Naive thymus-derived CD4-positive, alpha-beta T cell (primary cell): ENCODE measurements at regions not wholly inside any gene's neighbourhood (a gene's known extent, or its start where the extent isn't known, plus 50 kb on each side); places are given as distances from the start of the nearest gene placed in this dataset.

Source experiments
- ATAC-seq: fragments of 150-1000 bp; cut with Tn5 transposase; 2 replicates; pipeline ENCODE4 v1.10.0; 2021; ENCODE audit warnings: mild to moderate bottlenecking, moderate library complexity
- CTCF ChIA-PET: fragments of 350-600 bp; sonication (Branson Sonifier 250); formaldehyde crosslinking; loops from one replicate; lab custom pipeline; 2021; ENCODE audit warnings: antibody characterized with exemption; lab: Charles Lee
- POLR2A ChIA-PET: fragments of 350-600 bp; sonication (Branson Sonifier 250); formaldehyde crosslinking; loops from one replicate; lab custom pipeline; 2021; ENCODE audit warnings: antibody characterized with exemption, inconsistent platforms; lab: Charles Lee
- DNase-seq, 9 donors: peaks; one replicate each; pipeline versions ENCODE4 v3.0.0 to v3.0.0-alpha.2; 2020 to 2022; ENCODE audit warnings: mixed read lengths in 1 of 9
- H3K27ac ChIP-seq: one replicate; pipeline ENCODE4 v1.7.0; 2013; ENCODE audit warnings: mild to moderate bottlenecking, low read depth, low read length, moderate library complexity
- H3K27me3 ChIP-seq, 2 donors: one replicate each; pipeline ENCODE4 v1.7.0; 2013; ENCODE audit warnings: low read length in 2 of 2, mild to moderate bottlenecking in 2 of 2, moderate library complexity in 2 of 2; ENCODE audit not compliant: control insufficient read depth in 2 of 2, insufficient read depth in 2 of 2
- H3K36me3 ChIP-seq, 3 experiments: 1 replicate in 2 of 3; 2 replicates in 1 of 3; pipeline ENCODE4 v1.7.0; 2013; ENCODE audit warnings: low read length in 3 of 3, mild to moderate bottlenecking in 3 of 3, moderate library complexity in 1 of 3; ENCODE audit not compliant: insufficient read depth in 3 of 3, control insufficient read depth in 2 of 3
- H3K4me1 ChIP-seq, 2 donors: one replicate each; pipeline ENCODE4 v1.7.0; 2013; ENCODE audit warnings: low read length in 2 of 2, mild to moderate bottlenecking in 2 of 2, moderate library complexity in 1 of 2; ENCODE audit not compliant: control insufficient read depth in 2 of 2, insufficient read depth in 2 of 2
- H3K4me3 ChIP-seq: 2 replicates; pipeline ENCODE4 v1.7.0; 2013; ENCODE audit warnings: mild to moderate bottlenecking, low read length
- H3K9me3 ChIP-seq, 3 experiments: 1 replicate in 2 of 3; 2 replicates in 1 of 3; pipeline ENCODE4 v1.7.0; 2013; ENCODE audit warnings: low read length in 3 of 3; ENCODE audit not compliant: control insufficient read depth in 2 of 3
- H3K27ac Mint-ChIP-seq, 9 donors: one replicate each; pipeline ENCODE4 v1.8.0; 2020 to 2022; ENCODE audit warnings: mixed read lengths in 9 of 9, mild to moderate bottlenecking in 8 of 9, moderate library complexity in 5 of 9, inconsistent platforms in 2 of 9
- H3K27me3 Mint-ChIP-seq, 5 donors: one replicate each; pipeline ENCODE4 v1.8.0; 2021 to 2022; ENCODE audit warnings: mixed read lengths in 5 of 5, mild to moderate bottlenecking in 1 of 5
- H3K36me3 Mint-ChIP-seq, 5 donors: one replicate each; pipeline ENCODE4 v1.8.0; 2020 to 2022; ENCODE audit warnings: mixed read lengths in 5 of 5, mild to moderate bottlenecking in 3 of 5, inconsistent platforms in 1 of 5
- H3K4me1 Mint-ChIP-seq, 7 donors: one replicate each; pipeline ENCODE4 v1.8.0; 2020 to 2022; ENCODE audit warnings: mixed read lengths in 7 of 7, mild to moderate bottlenecking in 3 of 7, inconsistent platforms in 1 of 7
- H3K4me3 Mint-ChIP-seq, 10 donors: one replicate each; pipeline ENCODE4 v1.8.0; 2020 to 2022; ENCODE audit warnings: mild to moderate bottlenecking in 10 of 10, mixed read lengths in 10 of 10, moderate library complexity in 6 of 10, inconsistent platforms in 2 of 10
- H3K9me3 Mint-ChIP-seq, 11 donors: one replicate each; pipeline ENCODE4 v1.8.0; 2020 to 2022; ENCODE audit warnings: mixed read lengths in 11 of 11, mild to moderate bottlenecking in 4 of 11, inconsistent platforms in 1 of 11, moderate library complexity in 1 of 11
- intact Hi-C, 2 donors: fragments of 100-400 bp; cut with micrococcal nuclease; formaldehyde crosslinking; loops; one replicate each; pipeline ENCODE4 v1.15.1; 2023

DNA sequence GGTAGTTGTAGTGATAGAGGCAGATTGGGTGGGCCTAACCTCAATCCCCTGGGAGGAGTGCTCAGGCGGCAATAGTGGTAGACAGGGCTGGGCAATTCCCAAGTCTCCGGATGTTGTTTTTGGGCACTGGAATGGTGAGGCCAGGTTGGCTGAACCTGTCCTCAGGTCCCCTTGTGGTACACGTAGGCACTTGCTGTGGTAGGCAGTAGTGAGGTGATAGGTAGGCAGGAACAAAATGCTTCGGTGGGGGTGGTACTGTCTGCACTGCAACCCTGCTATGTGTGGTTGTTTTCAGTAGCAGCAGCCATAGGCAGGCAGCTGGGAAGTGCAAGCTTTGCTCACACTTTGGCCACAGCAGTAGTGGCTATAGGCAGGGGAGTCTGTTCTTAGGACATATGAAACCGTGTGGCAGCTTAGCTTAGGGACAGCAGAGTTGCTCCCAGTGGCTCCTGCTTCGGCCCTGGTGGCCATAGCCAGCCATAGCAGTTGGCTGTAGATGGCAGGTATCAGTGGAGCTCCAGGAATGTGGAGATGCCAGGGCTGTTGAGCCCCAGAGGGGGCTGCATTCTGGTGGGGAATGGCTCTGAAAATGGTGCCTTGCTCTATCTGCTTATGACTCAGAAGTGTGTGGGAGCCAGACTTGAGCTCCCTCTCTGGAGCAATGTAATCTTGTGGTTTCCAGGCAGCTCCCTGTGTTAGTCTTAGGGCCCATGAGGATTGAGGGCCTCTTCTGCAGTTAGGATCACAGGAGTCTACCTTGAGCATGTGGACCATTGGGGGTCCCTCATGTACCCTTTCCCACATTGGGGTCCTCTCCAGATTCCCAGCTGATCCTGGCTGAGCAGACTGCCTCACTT is 241.8 kb upstream of the BMP2 start:
- ChIA-PET CTCF (no interaction called here), POLR2A (no interaction called here)
- H3K4me1 ChIP-seq = no peaks in the 10 kb centered on the region
- no peak overlapping the region for H3K4me3 ChIP-seq
- Mint-ChIP-seq H3K4me3 (no peak overlapping the region), H3K27me3 (no peaks in the 10 kb centered on the region), H3K36me3 (no peaks in the 10 kb centered on the region), H3K27ac (no peak overlapping the region), H3K9me3 (peaks cover 7 to 35% (median 12%) of the 10 kb centered on the region in 11 donors), H3K4me1 (no peaks in the 10 kb centered on the region)
- no peak overlapping the region for H3K27ac ChIP-seq
- intact Hi-C loops = no loop called here
- DNase-seq (no peak), ATAC-seq (no peak)
- no peaks in the 10 kb centered on the region for H3K36me3 ChIP-seq
- no peaks in the 10 kb centered on the region for H3K27me3 ChIP-seq
- peaks cover 0 to 15% (median 0%) of the 10 kb centered on the region in 3 experiments for H3K9me3 ChIP-seq

DNA sequence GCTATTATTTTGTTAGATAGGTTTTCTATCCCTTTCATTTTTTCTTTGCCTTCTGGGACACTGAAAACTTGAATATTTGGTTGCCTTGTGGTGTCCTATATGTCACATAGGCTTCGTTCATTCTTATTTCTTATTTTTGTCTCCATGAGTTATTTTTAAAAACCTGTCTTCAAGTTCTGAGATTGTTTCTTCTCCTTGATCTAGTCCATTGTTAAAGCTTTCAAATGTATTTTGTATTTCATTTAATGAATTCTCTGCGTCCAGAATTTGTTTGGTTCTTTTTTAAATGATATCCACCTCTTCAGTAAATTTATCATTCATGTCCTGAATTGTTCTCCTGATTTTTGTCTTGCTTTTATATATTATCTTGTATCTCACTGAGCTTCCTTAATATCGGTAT is 243.2 kb upstream of the BMP2 start:
- CTCF ChIA-PET = no interaction called here

DNA sequence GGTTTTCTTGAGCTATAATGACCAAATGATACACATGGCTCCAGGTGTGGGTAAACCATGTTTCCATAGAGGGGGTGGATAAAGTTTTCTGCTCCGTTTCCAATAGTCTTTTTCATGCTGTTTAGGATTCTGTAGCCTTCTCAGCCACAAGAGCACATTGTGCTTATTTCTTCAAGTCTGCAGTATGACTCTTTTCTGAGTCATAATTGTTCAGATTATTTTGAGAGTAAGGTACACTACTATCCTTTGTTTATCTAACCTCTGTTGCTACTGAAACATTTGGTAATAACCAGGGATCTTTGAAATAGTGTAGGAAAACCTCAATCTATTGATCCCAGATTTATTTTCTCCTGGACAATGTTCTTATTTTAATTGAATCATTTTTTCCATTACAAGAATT is 247.9 kb upstream of the BMP2 start:
- Mint-ChIP-seq H3K27ac (no peak overlapping the region), H3K4me3 (no peak overlapping the region), H3K4me1 (no peaks in the 10 kb centered on the region), H3K27me3 (no peaks in the 10 kb centered on the region), H3K9me3 (peaks cover 2 to 32% (median 8%) of the 10 kb centered on the region in 11 donors), H3K36me3 (no peaks in the 10 kb centered on the region)
- Histone ChIP-seq H3K27ac (no peak overlapping the region), H3K4me1 (no peaks in the 10 kb centered on the region), H3K27me3 (no peaks in the 10 kb centered on the region), H3K9me3 (no peaks in the 10 kb centered on the region), H3K4me3 (no peak overlapping the region), H3K36me3 (no peaks in the 10 kb centered on the region)
- POLR2A ChIA-PET = no interaction called here
- ATAC-seq (no peak), DNase-seq (no peak)
- intact Hi-C loops = no loop called here
- CTCF ChIA-PET = no interaction called here

More for the DNA sequence above, 243.2 kb upstream of the BMP2 start:
- H3K27ac Mint-ChIP-seq = no peak overlapping the region
- H3K27ac ChIP-seq = no peak overlapping the region
- intact Hi-C loops = no loop called here
- H3K4me1 Mint-ChIP-seq = no peaks in the 10 kb centered on the region
- H3K4me1 ChIP-seq = no peaks in the 10 kb centered on the region
- peaks cover 0 to 15% (median 0%) of the 10 kb centered on the region in 3 experiments for H3K9me3 ChIP-seq
- H3K27me3 ChIP-seq = no peaks in the 10 kb centered on the region
- H3K4me3 Mint-ChIP-seq = no peak overlapping the region
- POLR2A ChIA-PET = interaction anchor here (0.6 kb wide), 1 partner anchor 11 kb away, joined by 4 read pairs; no protein-coding TSS in a partner anchor
- H3K36me3 ChIP-seq = no peaks in the 10 kb centered on the region
- H3K36me3 Mint-ChIP-seq = no peaks in the 10 kb centered on the region
- no peaks in the 10 kb centered on the region for H3K27me3 Mint-ChIP-seq
- ATAC-seq (no peak), DNase-seq (no peak)
- no peak overlapping the region for H3K4me3 ChIP-seq
- H3K9me3 Mint-ChIP-seq = peaks cover 7 to 35% (median 14%) of the 10 kb centered on the region in 11 donors

- Histone ChIP-seq H3K4me3 (no peak overlapping the region), H3K9me3 (no peaks in the 10 kb centered on the region), H3K36me3 (no peaks in the 10 kb centered on the region), H3K27ac (no peak overlapping the region), H3K27me3 (no peaks in the 10 kb centered on the region), H3K4me1 (no peaks in the 10 kb centered on the region)
- DNase-seq = no peak
- Mint-ChIP-seq H3K4me3 (no peak overlapping the region), H3K27me3 (no peaks in the 10 kb centered on the region), H3K36me3 (no peaks in the 10 kb centered on the region), H3K9me3 (peaks cover 0 to 17% (median 2%) of the 10 kb centered on the region in 11 donors), H3K4me1 (no peaks in the 10 kb centered on the region), H3K27ac (no peak overlapping the region)
- CTCF ChIA-PET = no interaction called here
- POLR2A ChIA-PET = no interaction called here
- ATAC-seq = no peak
- intact Hi-C loops = no loop called here
Measured at GRCh38 chr20:6515261-6515660, 252.2 kb upstream of the BMP2 start.

- no peaks in the 10 kb centered on the region for H3K4me1 ChIP-seq
- no peaks in the 10 kb centered on the region for H3K9me3 ChIP-seq
- no peak overlapping the region for H3K27ac ChIP-seq
- Mint-ChIP-seq H3K27me3 (no peaks in the 10 kb centered on the region), H3K27ac (no peak overlapping the region), H3K9me3 (peaks cover 0 to 18% (median 0%) of the 10 kb centered on the region in 11 donors), H3K4me3 (no peak overlapping the region), H3K4me1 (no peaks in the 10 kb centered on the region), H3K36me3 (no peaks in the 10 kb centered on the region)
- no peaks in the 10 kb centered on the region for H3K36me3 ChIP-seq
- CTCF ChIA-PET = no interaction called here
- intact Hi-C loops = no loop called here
- POLR2A ChIA-PET = interaction anchor here (0.6 kb wide), 1 partner anchor 10 kb away, joined by 4 read pairs; no protein-coding TSS in a partner anchor
- ATAC-seq (no peak), DNase-seq (no peak)
- H3K4me3 ChIP-seq = no peak overlapping the region
- no peaks in the 10 kb centered on the region for H3K27me3 ChIP-seq
Measured at GRCh38 chr20:6513599-6513998, 253.9 kb upstream of the BMP2 start.

DNA sequence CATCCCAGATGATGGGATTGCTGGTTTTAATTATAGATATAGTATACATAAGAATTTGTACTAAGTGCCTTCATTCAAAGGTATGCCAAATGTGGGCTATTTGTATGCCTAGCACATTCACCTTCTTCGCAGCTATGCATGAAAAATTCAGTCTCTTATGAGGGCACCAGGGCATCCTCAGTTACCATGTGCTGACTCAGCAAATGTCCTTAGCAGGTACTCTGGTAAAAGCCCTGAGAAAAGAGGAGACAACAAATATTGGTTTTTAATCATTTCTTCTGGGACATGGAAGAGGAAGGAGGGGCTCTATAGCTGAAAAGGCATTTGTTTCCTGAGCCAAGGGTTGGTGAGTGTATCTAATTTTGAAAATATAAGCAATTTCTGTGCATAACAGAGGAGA is 258.1 kb upstream of the BMP2 start:
- Histone ChIP-seq H3K4me3 (no peak overlapping the region), H3K4me1 (no peaks in the 10 kb centered on the region), H3K9me3 (no peaks in the 10 kb centered on the region), H3K36me3 (no peaks in the 10 kb centered on the region), H3K27ac (no peak overlapping the region), H3K27me3 (no peaks in the 10 kb centered on the region)
- ChIA-PET POLR2A (no interaction called here), CTCF (no interaction called here)
- Mint-ChIP-seq H3K27me3 (no peaks in the 10 kb centered on the region), H3K36me3 (no peaks in the 10 kb centered on the region), H3K4me3 (no peak overlapping the region), H3K27ac (no peak overlapping the region), H3K9me3 (peaks cover 0 to 18% (median 2%) of the 10 kb centered on the region in 11 donors), H3K4me1 (no peaks in the 10 kb centered on the region)
- DNase-seq (no peak), ATAC-seq (no peak)
- intact Hi-C loops = no loop called here

GRCh38 chr20:6506906-6507305 is 260.6 kb upstream of the BMP2 start:
- Histone ChIP-seq H3K36me3 (no peaks in the 10 kb centered on the region), H3K9me3 (no peaks in the 10 kb centered on the region), H3K4me3 (no peak overlapping the region), H3K4me1 (no peaks in the 10 kb centered on the region), H3K27ac (no peak overlapping the region), H3K27me3 (no peaks in the 10 kb centered on the region)
- Mint-ChIP-seq H3K4me1 (no peaks in the 10 kb centered on the region), H3K36me3 (peaks cover 0 to 3% (median 0%) of the 10 kb centered on the region in 5 donors), H3K4me3 (no peak overlapping the region), H3K27ac (no peak overlapping the region), H3K27me3 (peaks cover 0 to 4% (median 0%) of the 10 kb centered on the region in 5 donors), H3K9me3 (peaks cover 0 to 22% (median 4%) of the 10 kb centered on the region in 11 donors)
- intact Hi-C loops = no loop called here
- ChIA-PET CTCF (no interaction called here), POLR2A (no interaction called here)
- no peak for ATAC-seq
- DNase-seq = no peak
